Ishikawa (cell line): ENCODE measurements at regions not wholly inside any gene's neighbourhood (a gene's known extent, or its start where the extent isn't known, plus 50 kb on each side); places are given as distances from the start of the nearest gene placed in this dataset.

Experiments used
- CEBPB ChIP-seq: IDR thresholded peaks from 2 replicates; pipeline ENCODE4 v1.6.1; 2012
- EP300 ChIP-seq: IDR thresholded peaks from 2 replicates; pipeline ENCODE4 v1.6.1; 2012; ENCODE audit warnings: borderline replicate concordance
- FOXM1 ChIP-seq: IDR thresholded peaks from 2 replicates; pipeline ENCODE4 v1.6.1; 2012; ENCODE audit warnings: low read depth, borderline replicate concordance
- RAD21 ChIP-seq: IDR thresholded peaks from 2 replicates; pipeline ENCODE4 v1.6.1; 2012; ENCODE audit warnings: low read depth
- TAF1 ChIP-seq: IDR thresholded peaks from 2 replicates; pipeline ENCODE4 v1.6.1; 2012; ENCODE audit warnings: low read depth, mild to moderate bottlenecking
- ZBTB7A ChIP-seq: IDR thresholded peaks from 2 replicates; pipeline ENCODE4 v1.6.1; 2012; ENCODE audit warnings: low read depth
- TF ChIP-seq, protein P1 (sequence below): IDR thresholded peaks from 2 replicates; pipeline ENCODE4 v1.6.1; 2012

DNA sequence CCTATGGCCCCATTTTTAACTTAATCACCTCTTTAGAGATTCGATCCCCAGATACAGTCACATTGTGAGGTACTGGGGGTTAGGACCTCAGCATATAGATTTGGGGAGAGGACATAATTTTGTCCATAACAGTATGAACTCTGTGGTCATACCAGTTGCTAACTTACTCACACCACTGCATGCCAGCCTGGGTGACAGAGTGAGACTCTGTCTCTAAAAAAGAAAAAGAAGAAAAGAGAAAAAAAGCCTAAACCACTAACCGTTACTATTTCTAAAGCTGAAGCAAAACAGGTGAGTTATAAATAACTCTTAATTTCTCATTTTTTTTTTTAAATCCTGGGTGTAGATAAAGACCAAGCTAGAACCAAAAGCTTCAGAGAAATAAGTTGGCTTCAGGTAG, 155.1 kb upstream of the AUTS2 start:
- TF ChIP-seq, protein P1, sequence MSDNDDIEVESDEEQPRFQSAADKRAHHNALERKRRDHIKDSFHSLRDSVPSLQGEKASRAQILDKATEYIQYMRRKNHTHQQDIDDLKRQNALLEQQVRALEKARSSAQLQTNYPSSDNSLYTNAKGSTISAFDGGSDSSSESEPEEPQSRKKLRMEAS, result no peak
- TF ChIP-seq EP300 (no peak), ZBTB7A (no peak), TAF1 (no peak), FOXM1 (no peak), CEBPB (no peak), RAD21 (no peak)
